Ovary (tissue), 3 donors: ENCODE measurements at regions not wholly inside any gene's neighbourhood (a gene's known extent, or its start where the extent isn't known, plus 50 kb on each side); places are given as distances from the start of the nearest gene placed in this dataset.

Experiments
- EP300 ChIP-seq: sonication (generic); formaldehyde crosslinking; IDR thresholded peaks from one replicate; pipeline ENCODE4 v1.6.1; 2017; ENCODE audit warnings: antibody characterized with exemption
- POLR2A ChIP-seq: fragments of 450-650 bp; IDR thresholded peaks from one replicate; pipeline ENCODE4 v1.6.1; 2017; ENCODE audit warnings: antibody characterized with exemption, mild to moderate bottlenecking, moderate library complexity
- TF ChIP-seq, protein P1 (sequence below), 3 donors: fragments of 450-650 bp in 2 of 3; fragments of 200-600 bp in 1 of 3; IDR thresholded peaks; one replicate each; pipeline versions ENCODE4 v1.5.1 to v1.8.0; 2016 to 2022; ENCODE audit warnings: antibody characterized with exemption in 3 of 3, mild to moderate bottlenecking in 1 of 3
- donor health status: DM: no; HTN: no; CAD: no.

DNA sequence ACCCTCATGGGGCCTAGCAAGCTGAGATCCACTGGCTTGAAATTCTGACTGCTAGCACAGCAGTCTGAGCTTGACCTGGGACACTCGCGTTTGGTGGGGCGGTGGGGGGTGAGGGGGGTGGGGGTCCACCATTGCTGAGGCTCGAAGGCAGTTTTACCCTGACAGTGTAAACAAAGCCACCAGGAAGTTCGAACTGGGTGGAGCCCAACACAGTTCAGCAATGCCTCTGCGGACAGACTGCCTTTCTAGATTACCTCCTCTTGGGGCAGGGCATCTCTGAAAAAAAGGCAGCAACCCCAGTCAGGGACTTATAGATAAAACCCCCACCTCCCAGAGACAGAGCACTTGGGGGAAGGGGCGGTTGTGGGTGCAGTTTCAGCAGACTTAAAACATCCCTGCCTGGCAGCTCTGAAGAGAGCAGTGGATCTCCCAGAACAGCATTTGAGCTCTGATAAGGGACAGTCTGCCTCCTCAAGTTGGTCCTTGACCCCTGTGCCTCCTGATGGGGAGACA is 149.7 kb upstream of the TANK start:
- TF ChIP-seq, protein P1, sequence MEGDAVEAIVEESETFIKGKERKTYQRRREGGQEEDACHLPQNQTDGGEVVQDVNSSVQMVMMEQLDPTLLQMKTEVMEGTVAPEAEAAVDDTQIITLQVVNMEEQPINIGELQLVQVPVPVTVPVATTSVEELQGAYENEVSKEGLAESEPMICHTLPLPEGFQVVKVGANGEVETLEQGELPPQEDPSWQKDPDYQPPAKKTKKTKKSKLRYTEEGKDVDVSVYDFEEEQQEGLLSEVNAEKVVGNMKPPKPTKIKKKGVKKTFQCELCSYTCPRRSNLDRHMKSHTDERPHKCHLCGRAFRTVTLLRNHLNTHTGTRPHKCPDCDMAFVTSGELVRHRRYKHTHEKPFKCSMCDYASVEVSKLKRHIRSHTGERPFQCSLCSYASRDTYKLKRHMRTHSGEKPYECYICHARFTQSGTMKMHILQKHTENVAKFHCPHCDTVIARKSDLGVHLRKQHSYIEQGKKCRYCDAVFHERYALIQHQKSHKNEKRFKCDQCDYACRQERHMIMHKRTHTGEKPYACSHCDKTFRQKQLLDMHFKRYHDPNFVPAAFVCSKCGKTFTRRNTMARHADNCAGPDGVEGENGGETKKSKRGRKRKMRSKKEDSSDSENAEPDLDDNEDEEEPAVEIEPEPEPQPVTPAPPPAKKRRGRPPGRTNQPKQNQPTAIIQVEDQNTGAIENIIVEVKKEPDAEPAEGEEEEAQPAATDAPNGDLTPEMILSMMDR (IDR thresholded peaks at IDR 0.05): no peak
- TF ChIP-seq POLR2A: no peak
- TF ChIP-seq EP300: no peak
